ENCODE measurements at regions not wholly inside any gene's neighbourhood (a gene's known extent, or its start where the extent isn't known, plus 50 kb on each side); places are given as distances from the start of the nearest gene placed in this dataset.

- TF ChIP-seq CTCF (IDR thresholded peaks at IDR 0.05) (no peak), EP300 (IDR thresholded peaks at IDR 0.05) (no peak), POLR2AphosphoS5 (IDR thresholded peaks at IDR 0.05) (no peak)
- 62 to 87% methylated on average over 1 of the region's 1 CpG for WGBS, 2 donors
Measured at GRCh38 chr1:239616673-239617072, 230.3 kb downstream of the CHRM3 start.

GRCh38 chr1:239617259-239617658 lies 230.9 kb downstream of the CHRM3 start:
- Histone ChIP-seq H3K36me3 (no peaks in the 10 kb centered on the region), H3K27me3 (no peaks in the 10 kb centered on the region), H3K9me3 (no peaks in the 10 kb centered on the region), H3K27ac (no peak overlapping the region), H3K4me1 (peaks cover 0 to 18% (median 4%) of the 10 kb centered on the region in 4 donors), H3K4me3 (no peak overlapping the region)
- no peak for DNase-seq
- TF ChIP-seq POLR2A (IDR thresholded peaks at IDR 0.05) = no peak
- no peak for TF ChIP-seq POLR2AphosphoS5 (IDR thresholded peaks at IDR 0.05)
- TF ChIP-seq EP300 (IDR thresholded peaks at IDR 0.05) = no peak
- TF ChIP-seq CTCF (IDR thresholded peaks at IDR 0.05) = no peak
- intact Hi-C loops (cut with DNase I) = no loop called here
- 91 to 93% methylated on average over 6 of the region's 6 CpGs for WGBS, 2 donors

More at GRCh38 chr1:239616673-239617072, 230.3 kb downstream of the CHRM3 start:
- DNase-seq = no peak
- Histone ChIP-seq H3K4me1 (peaks cover 0 to 19% (median 5%) of the 10 kb centered on the region in 4 donors), H3K27me3 (no peaks in the 10 kb centered on the region), H3K9me3 (no peaks in the 10 kb centered on the region), H3K4me3 (no peak overlapping the region), H3K36me3 (no peaks in the 10 kb centered on the region), H3K27ac (no peak overlapping the region)
- intact Hi-C loops (cut with DNase I) = no loop called here

GRCh38 chr1:239617731-239618130 lies 231.4 kb downstream of the CHRM3 start:
- WGBS, 2 donors = 82 to 94% methylated on average over 5 of the region's 5 CpGs
- H3K9me3 ChIP-seq = no peaks in the 10 kb centered on the region
- TF ChIP-seq POLR2A (IDR thresholded peaks at IDR 0.05) (no peak), EP300 (IDR thresholded peaks at IDR 0.05) (no peak), CTCF (IDR thresholded peaks at IDR 0.05) (no peak), POLR2AphosphoS5 (IDR thresholded peaks at IDR 0.05) (no peak)
- H3K36me3 ChIP-seq = no peaks in the 10 kb centered on the region
- DNase-seq = no peak
- no peak overlapping the region for H3K27ac ChIP-seq
- no peaks in the 10 kb centered on the region for H3K27me3 ChIP-seq
- intact Hi-C loops (cut with DNase I) = no loop called here
- H3K4me3 ChIP-seq = no peak overlapping the region
- H3K4me1 ChIP-seq = peaks cover 0 to 13% (median 2%) of the 10 kb centered on the region in 4 donors

- Histone ChIP-seq H3K9me3 (no peaks in the 10 kb centered on the region), H3K27ac (no peak overlapping the region), H3K27me3 (no peaks in the 10 kb centered on the region), H3K4me3 (no peak overlapping the region), H3K4me1 (peaks cover 0 to 9% (median 2%) of the 10 kb centered on the region in 4 donors), H3K36me3 (no peaks in the 10 kb centered on the region)
- TF ChIP-seq CTCF (IDR thresholded peaks at IDR 0.05) (no peak), EP300 (IDR thresholded peaks at IDR 0.05) (no peak), POLR2AphosphoS5 (IDR thresholded peaks at IDR 0.05) (no peak), POLR2A (IDR thresholded peaks at IDR 0.05) (no peak)
- intact Hi-C loops (cut with DNase I) = no loop called here
- DNase-seq = no peak
- 91 to 96% methylated on average over 3 of the region's 3 CpGs for WGBS, 2 donors
Measured at GRCh38 chr1:239619190-239619589, 232.8 kb downstream of the CHRM3 start.

- Histone ChIP-seq H3K4me3 (no peak overlapping the region), H3K27ac (no peak overlapping the region), H3K9me3 (no peaks in the 10 kb centered on the region), H3K27me3 (no peaks in the 10 kb centered on the region), H3K4me1 (no peaks in the 10 kb centered on the region), H3K36me3 (no peaks in the 10 kb centered on the region)
- 92 to 95% methylated on average over 3 of the region's 3 CpGs for WGBS, 2 donors
- TF ChIP-seq POLR2AphosphoS5 (IDR thresholded peaks at IDR 0.05) = no peak
- TF ChIP-seq POLR2A (IDR thresholded peaks at IDR 0.05) = no peak
- intact Hi-C loops (cut with DNase I) = no loop called here
- no peak for DNase-seq
Measured at GRCh38 chr1:239630767-239631166, 244.4 kb downstream of the CHRM3 start.
